NCI-H2227 treated with DMSO at 0.1 percent for 48 hours (cell line): ENCODE measurements at regions not wholly inside any gene's neighbourhood (a gene's known extent, or its start where the extent isn't known, plus 50 kb on each side); places are given as distances from the start of the nearest gene placed in this dataset.

Experiments
- DNase-seq: peaks from one replicate; lab custom pipeline; 2025; lab: John Stamatoyannopoulos, UW

DNA sequence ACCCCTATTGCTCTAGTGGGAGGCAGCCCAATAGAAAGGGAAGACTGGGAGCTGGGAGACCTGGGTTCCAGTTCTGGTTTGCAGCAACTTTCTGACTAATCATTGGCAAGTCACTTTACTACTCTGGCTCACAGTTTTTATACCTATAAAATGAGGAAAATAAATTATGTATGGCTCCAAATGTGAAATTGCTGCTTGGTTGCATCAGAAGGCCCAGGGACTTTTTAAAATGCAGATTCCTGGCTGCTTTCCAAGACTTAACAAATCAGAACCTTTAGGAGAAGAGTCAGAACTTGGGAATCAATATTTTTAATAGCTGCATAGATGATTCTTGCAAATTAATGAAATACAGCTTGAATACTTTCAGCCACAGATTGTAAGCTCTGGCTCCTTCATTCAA is 943.9 kb downstream of the EPHA4 start:
- no peak for DNase-seq

DNA sequence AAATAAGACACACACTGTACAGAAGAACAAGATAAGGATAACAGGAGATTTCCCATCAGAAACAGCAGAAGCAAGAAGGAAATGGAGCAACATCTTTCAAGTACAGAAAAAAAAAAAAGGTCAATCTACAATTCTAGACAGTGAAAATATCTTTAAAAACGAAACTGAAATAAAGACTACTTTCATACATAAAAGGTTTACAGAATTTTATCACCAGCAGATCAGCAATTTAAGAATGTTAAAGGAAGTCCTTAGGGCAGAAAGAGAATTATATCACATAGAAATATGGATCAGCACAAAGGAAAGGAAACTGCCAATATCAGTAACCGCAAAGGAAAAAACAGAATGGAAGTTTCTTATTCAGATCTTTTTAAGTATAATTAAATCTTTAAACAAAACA is 931.0 kb downstream of the EPHA4 start:
- DNase-seq = no peak

DNA sequence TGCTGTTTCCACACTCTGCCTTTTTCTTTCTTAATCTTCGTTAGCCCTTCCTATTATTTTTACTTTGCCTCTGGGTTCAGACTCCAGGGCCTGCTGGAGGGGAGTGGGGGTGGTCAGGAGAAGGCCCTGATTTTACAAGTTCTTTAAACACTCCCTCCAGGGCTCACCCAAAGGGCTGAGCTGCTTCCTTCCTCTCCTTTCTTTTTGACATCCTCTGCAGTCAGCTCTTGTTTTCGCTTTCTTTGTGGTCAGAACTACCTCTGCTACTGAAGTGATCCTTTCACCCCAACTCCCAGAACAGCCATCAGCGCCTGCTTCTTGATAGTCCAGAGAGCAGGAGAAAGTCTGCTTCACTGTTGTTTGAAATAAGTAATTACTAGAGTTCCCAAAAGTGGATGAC is 925.7 kb downstream of the EPHA4 start:
- no peak for DNase-seq

DNA sequence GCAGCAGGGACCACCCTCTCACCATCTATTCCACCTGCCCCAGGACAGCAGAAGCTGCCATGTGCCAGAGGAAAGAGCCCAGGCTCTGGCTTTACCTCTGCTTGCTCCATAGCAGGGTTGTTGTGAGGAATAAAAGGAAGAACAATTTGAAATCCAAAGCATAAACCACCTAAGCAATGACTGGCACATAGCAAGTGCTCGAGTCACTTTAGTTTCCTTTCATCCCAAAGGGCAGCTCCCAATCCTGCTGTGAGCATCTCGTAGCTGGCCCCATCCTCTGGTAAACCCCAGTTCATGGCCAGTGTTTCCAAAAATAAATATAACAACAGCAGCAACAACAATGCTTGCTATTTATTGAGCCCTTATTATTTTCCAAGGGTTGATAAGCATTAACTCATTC is 923.5 kb downstream of the EPHA4 start:
- DNase-seq = no peak

DNA sequence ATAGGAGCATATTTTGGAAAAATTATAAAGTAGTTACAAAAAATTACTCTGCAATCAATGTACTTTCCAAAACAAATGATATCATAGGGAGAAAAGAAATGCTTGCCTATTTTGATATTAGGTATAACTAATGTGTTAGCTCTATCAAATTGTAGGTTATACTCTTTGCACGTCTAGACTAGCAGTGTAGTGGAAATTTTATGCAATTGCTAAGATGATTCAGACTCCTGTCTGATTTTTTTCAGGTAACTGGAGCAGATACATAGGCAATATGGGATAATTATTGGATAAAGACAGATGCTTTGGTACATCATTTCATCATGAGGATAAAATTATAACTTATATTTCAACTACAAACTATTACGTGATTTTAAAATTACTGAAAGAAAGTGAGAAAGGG is 918.3 kb downstream of the EPHA4 start:
- no peak for DNase-seq

DNA sequence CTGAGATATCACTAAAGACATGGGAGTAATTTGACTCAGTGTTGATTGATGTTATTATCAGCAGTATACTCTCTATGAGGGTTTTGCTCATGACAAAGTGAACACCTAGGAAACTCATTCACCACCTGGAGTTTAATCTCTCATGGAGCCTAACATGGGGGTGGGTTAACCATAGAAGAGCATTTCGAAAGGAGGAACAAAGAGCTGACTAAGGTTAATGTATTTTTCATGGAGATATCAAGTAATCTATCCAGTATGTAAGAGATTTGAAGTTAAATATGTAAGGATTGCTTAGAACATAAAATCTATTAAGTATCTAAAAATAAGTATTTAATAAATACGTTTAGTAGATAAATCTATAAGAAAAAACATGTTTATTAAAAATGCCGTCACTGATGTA is 917.8 kb downstream of the EPHA4 start:
- no peak for DNase-seq

DNA sequence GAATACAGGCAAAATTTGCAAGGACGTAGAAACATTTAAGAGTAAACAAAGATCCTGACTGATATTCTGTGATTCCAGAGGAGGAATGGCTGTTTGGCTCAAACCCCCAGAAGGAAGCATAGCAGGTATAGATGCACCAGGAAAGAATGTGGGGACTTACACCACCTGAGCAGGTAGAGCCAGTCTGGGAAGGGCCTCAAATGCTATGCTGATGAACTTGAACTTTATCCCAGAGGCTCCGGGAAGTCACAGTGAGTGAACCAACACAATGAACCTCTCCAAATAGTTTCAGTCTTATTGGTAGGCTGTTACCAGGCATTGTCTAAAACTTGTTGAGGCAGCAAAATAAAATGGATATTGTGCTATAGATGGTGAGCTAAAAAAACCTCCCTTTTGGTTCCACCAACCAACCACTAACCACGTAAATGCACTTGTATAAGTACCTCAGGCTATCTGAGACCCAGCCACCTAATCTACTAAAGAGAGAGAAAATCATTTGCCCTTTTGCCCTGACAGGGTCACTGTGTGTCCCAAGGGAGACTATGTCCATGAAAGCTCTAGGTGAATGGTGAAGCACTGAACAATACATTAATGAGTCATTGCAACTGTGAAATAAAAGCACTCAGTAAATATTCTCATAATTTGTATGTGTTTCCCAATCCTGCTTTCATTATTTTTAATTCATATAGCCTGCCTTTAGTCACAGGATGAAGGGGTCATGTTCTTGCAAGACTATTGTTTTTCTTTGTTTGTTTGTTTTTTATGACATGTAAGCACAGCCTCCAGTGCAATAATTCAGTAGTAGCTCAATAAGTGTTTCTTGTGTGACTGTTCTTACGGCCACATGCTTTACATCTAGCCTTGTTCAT is 911.6 kb downstream of the EPHA4 start:
- no peak for DNase-seq

DNA sequence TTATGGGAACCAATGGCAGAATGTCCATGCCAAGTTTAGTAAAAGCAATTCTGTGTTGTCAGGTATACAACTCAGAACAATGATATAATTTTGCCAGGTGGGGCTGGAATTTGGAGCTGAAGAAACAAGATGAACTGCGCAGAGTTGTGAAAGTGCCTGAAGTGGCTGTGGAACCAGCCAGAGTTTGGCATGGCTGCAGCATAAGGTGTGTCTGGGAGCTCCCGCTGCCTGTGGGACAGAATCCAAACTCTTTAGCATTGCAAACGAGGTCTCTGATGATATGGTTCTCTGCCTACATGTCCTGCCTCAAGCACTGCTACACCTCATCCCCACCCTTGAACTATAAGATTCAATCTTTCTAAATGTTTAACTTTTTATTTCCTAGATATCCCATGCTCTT is 909.7 kb downstream of the EPHA4 start:
- no peak for DNase-seq

DNA sequence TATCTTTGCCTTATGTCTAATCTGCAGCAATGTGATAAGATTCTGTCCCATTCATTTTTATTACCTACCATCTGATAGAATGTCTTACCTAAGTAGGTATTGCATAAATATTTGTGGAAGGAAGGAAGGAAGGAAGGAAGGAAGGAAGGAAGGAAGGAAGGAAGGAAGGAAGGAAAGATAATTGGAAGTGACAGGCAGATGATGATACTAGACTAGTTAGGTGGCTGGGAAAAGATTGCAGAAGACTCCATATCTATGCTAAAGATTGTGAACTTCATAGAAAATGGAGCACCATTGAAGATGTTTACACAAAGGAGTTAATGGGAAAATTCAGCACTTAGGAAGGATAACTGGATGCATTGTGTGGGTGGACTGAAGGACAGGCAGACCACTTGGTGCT is 909.0 kb downstream of the EPHA4 start:
- no peak for DNase-seq

DNA sequence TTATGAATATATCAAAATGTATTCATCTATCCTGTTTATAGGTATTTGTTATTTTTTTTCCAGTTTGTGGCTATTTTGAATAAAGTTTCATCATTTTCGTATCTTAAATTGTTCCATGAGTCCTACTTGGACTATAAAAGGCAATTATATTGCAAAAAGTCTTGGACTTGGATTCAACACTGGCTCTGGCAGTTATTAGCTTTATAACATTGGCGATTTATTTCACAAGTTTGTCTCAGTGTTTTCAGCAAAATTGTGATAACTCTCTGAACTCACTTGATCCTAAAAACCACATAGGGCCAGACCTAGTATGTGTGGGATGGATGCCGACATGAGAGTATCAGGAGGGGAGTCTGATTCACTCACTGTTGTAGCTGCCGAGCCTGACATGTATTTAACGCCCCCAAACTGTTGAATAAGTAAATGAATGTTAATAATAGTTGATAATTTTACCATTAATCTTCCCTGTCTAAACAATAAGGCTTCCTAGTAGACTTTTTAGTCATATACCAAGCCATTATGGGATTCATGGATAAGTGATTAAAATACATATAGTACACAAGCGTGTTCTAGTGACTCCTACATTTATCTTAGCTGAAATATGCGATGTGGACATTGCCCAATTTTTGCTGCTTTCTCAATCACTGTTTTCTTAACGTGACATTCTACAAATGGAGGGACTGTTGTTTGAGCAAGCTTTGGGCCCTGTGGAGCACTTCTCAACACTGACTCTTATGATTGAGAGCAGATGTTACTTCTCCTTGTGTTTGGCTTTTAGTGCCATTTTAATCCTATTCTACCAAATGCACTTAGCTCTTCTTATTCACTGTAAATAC is 907.6 kb downstream of the EPHA4 start:
- no peak for DNase-seq

DNA sequence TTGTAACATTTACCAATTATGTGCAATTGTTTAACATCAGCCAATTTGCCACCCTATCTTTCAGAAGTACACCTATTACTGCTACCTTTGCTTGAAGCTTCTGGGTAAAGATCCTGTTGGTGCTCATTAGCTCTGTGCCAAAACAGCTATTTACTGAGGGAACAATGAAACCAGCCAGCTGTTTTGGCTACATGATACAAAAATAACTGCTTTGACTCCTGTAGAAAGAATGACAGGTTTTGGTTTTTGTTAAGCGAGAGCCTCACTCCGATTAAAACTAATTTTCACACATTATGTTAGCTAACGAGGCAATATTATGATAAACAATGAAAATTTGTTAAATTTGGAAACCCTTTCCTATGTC is 907.0 kb downstream of the EPHA4 start:
- DNase-seq = no peak

DNA sequence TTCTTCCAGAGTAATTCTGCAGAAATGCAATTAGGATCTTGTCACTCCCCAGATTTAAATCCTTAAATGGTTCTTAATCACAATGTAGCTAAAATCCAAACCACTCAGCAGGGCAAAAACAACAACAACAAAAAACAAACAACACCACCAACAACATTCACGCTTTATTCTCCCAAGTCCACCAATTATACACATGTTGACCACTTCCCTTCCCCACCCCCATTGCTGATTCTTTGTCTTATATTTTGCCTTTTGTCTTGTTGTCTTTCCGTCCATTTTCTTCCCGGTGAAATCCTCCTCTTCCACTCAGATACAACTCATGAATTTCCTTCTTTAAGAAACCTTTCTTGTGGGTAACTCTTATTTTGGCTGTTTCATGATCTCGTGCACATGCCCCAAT is 902.8 kb downstream of the EPHA4 start:
- no peak for DNase-seq

DNA sequence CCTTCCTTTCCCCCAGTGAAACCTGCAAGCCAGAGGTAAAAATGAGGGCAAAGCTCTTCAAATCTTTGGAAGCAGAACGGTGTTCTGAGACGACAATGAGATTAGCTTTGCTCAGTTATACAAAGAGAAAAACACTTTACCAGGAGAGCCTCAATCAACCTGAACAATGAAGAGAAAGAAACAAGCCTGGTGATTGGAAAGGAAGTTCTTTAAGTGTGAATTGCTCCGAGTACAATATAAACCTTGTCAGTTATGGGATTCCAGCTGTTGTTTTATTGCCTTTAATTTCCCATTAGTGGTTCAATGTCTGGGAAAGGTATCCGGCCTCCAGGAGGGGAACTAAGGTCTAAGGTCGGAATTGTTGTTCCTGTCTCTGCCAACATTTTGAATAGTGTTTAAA is 901.6 kb downstream of the EPHA4 start:
- no peak for DNase-seq

DNA sequence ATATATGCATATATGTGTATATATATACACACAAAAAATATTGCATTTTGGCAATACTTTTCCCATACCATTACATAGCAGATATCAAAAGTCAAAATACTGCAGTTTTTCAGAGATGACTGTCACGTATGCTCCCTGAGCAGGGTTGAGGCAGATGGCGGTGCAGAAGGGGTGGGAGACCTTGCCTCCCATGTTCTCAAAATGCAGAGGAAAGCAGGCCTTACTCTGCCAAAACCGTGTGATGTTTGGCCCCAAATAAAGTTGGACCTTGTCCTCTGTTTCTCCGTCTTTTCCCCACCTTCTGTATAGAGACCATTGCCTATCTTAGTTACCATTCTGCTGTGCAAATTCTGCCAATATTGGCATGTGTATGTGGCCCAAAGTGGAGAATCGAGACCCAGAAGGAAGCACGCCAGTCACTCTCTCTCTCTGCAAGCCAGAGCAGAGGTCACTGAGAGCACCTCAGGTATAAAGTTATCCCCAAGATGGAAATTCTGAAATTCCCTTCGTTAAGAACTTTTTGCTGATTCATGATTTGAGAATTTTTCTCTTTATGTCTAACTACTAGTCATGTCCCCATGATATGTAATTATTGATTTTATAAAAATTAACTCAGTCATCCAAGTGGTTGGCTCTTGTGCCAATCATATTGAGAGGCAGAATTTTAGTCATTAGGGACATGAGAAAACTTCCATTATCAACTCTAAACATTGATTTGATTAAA is 898.8 kb downstream of the EPHA4 start:
- DNase-seq = no peak

DNA sequence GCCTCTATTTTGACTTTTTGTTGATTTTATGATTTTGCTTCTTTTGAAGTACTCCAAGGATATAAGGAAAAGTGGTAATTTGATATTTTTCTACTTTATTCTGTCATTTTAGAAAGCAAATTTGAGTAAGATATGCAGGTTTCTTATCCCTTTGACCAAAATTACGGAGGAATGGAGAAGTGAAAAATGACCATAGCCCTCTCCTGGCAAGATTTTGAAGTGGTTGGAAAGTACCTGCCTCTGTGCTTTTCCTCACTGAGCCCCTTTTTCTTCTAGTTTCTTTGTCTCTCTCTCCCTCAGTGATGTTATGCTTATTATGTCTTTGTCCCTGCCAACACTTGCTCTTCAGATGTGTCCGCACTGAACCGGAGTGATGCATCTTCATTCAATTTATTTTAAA is 898.1 kb downstream of the EPHA4 start:
- DNase-seq = no peak

DNA sequence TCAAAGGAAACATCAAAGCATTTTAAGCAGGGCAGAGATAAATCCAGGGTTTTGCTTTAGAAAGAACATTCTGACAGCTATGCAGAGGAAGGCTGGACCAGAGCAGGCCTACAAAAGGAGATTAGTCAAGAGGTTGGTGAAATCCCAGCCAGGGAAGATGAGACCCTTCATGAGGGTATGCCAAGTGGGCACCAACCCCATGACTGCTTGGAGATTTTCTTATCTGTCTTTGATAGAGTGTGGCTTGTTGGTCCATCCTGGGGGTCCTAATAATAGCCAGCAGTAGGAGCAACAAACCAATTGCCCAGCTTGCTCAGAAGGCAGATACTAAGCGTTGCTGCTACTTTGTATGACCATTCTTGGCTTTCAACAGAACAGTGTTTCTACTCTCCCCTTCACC is 895.4 kb downstream of the EPHA4 start:
- DNase-seq = no peak

DNA sequence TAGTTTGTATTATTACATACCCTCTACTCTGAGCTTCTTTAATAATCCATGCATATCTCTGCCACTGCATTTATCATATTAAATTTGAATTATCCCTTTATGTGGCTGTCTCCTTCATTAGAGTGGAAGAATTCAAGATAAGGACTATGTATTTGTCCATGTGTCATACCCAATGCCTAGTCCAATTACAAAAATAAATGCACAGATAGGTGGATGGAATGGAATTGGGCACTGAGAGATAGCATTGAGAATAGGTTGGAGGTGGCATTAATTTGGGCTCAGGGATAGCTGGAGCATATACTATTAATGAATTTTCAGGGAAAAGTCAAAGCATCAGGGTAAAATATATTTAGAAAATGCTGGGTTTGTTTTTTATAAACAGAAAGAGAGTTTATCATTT is 893.2 kb downstream of the EPHA4 start:
- no peak for DNase-seq

DNA sequence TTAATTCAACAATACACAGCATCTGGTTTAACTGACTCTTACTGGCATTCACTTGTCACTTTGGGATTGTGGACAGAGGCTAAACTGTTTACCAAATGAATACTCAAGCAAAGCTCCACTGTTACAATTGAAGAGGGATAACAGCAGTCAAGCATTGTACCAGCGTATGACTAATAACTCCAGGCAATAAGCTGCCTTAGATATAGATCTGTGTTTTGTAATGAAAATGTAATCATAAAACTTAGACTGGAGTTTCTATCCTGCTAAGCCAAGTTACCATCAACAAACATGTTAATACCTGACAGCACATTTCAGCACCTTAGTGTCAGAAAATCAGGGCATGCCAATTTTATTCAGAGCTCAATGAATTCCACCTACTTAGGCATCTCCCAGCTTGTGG is 889.5 kb downstream of the EPHA4 start:
- no peak for DNase-seq

DNA sequence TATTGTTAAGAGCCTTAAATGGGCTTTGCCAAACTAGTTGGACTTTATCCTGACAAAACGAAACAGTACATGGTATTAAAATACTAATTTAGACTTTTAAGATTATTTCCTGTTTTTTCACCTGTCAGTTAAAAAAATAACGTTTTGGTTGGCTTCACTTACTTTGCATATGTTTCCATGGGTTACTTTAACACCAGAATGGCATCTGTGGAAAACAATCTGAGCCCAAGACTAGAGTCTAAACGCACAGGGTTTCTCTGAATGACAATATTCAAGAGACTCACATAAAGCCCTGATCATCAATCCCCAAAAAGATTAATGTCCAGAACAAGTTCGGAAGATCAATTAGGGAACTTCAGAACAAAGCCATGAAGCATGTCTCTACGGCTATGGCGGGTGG is 888.0 kb downstream of the EPHA4 start:
- no peak for DNase-seq

DNA sequence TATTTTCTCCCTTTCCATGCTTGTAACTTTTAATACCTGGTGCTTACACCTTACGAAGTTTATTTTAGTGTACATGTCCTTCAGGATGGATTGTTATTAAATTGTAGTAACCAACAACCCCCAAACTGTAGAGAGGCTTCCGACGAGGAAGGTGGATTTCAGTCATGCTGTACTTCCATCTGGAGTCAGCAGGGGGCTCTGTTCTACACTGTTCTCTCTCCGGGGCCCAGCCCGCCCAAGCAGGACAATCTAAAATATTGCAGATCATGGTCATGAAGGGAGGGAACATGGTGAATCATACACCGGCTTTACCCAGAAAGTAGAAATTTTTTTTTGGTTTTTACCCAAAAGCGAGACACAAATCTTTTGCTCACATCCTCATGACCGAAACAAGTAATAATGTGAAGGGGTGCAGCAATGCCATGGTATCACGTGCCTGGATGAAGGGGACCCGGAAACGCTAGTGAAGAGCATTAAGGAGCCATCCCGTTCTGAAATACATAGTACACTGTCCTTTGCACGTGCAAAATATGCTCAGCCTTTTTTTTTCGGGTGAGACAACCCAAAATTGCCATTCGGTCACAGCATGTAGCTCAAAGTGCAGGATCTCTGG is 884.8 kb downstream of the EPHA4 start:
- DNase-seq = peak; percentile 22

DNA sequence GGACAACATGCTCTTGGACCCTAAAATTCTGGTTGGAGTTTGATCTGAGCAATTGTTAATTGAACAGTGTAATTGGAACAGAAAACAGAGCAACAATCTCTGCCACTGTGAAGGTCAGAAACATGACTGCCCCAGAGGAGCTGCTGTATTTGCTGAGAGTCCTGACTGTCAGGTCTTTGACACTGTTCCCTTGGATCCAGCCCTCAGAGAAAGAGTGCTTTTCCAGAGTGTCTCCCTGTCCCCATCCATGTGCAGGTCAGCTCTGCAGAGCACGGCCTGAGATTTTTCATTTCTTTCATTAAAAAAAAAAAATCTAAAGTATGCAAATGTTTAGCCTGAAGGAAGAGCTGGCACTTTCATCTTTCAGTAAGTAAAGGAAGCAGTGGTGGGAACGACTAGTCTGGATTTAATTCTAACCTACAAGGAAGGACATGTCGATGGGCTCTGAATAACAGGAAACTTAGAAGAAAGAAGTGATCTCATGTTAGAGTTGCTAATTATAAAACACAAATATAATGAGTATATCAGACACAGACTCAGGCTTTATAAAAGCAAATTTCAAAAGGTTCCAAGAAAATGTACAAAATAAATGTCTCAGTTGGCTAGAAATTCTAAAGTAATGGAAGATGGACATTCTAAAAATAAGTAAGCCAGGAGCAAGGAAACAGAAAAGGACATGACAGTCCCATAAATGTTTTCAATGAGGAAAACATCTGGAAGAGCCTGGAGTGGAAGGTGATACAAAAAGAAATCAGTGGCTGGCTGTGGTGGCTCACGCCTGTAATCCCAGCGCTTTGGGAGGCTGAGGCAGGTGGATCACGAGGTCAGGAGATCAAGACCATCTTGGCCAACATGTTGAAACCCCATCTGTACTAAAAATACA is 876.5 kb downstream of the EPHA4 start:
- DNase-seq = no peak
